H9 (cell line): ENCODE measurements at regions not wholly inside any gene's neighbourhood (a gene's known extent, or its start where the extent isn't known, plus 50 kb on each side); places are given as distances from the start of the nearest gene placed in this dataset.

Experiments used
- DNase-seq: peaks from one replicate; pipeline ENCODE4 v3.0.0-alpha.2; 2017
- H2AFZ ChIP-seq: one replicate; pipeline ENCODE4 v1.6.1; 2013; ENCODE audit warnings: mild to moderate bottlenecking, low read length, control low read depth, moderate library complexity
- H2AK5ac ChIP-seq: 2 replicates; pipeline ENCODE4 v1.6.1; 2013; ENCODE audit warnings: low read length, control low read depth, mixed read lengths; ENCODE audit not compliant: insufficient read length
- H2BK120ac ChIP-seq: one replicate; pipeline ENCODE4 v1.6.1; 2013; ENCODE audit warnings: low read depth, mild to moderate bottlenecking, low read length, control low read depth, inconsistent platforms; ENCODE audit not compliant: poor library complexity, severe bottlenecking
- H2BK12ac ChIP-seq: 2 replicates; pipeline ENCODE4 v1.6.1; 2013; ENCODE audit warnings: low read length, control low read depth, mixed read lengths, low read depth; ENCODE audit not compliant: insufficient read length
- H2BK15ac ChIP-seq: 2 replicates; pipeline ENCODE4 v1.6.1; 2013; ENCODE audit warnings: low read depth, low read length, control low read depth
- H2BK20ac ChIP-seq: one replicate; pipeline ENCODE4 v1.6.1; 2013; ENCODE audit warnings: low read depth, mild to moderate bottlenecking, low read length, control low read depth, inconsistent platforms; ENCODE audit not compliant: poor library complexity, severe bottlenecking
- H2BK5ac ChIP-seq: 2 replicates; pipeline ENCODE4 v1.6.1; 2013; ENCODE audit warnings: low read length, control low read depth, mixed read lengths; ENCODE audit not compliant: insufficient read length
- H3K14ac ChIP-seq: 2 replicates; pipeline ENCODE4 v1.6.1; 2013; ENCODE audit warnings: low read length, control low read depth; ENCODE audit not compliant: insufficient read depth
- H3K18ac ChIP-seq: 2 replicates; pipeline ENCODE4 v1.6.1; 2013; ENCODE audit warnings: low read depth, mild to moderate bottlenecking, mixed read lengths, low read length, control low read depth; ENCODE audit not compliant: insufficient read length
- H3K23ac ChIP-seq: 2 replicates; pipeline ENCODE4 v1.6.1; 2013; ENCODE audit warnings: low read length, control low read depth, mixed read lengths, low read depth; ENCODE audit not compliant: insufficient read length
- H3K23me2 ChIP-seq: 2 replicates; pipeline ENCODE4 v1.6.1; 2013; ENCODE audit warnings: low read depth, mild to moderate bottlenecking, mixed read lengths, low read length, control low read depth; ENCODE audit not compliant: insufficient read length, poor library complexity, severe bottlenecking
- H3K27ac ChIP-seq: 2 replicates; pipeline ENCODE4 v1.5.1; 2013; ENCODE audit warnings: low read length, control low read depth, mixed read lengths, low read depth; ENCODE audit not compliant: insufficient read length
- H3K27me3 ChIP-seq: 2 replicates; pipeline ENCODE4 v1.6.1; 2013; ENCODE audit warnings: low read length, control low read depth, inconsistent platforms; ENCODE audit not compliant: insufficient read depth
- H3K4ac ChIP-seq: 2 replicates; pipeline ENCODE4 v1.6.1; 2013; ENCODE audit warnings: low read depth, mild to moderate bottlenecking, control low read depth, inconsistent platforms, low read length, moderate library complexity
- H3K4me1 ChIP-seq: 2 replicates; pipeline ENCODE4 v1.6.1; 2013; ENCODE audit warnings: low read length, control low read depth, inconsistent platforms; ENCODE audit not compliant: insufficient read depth
- H3K4me2 ChIP-seq: 2 replicates; pipeline ENCODE4 v1.6.1; 2013; ENCODE audit warnings: low read length, control low read depth, mixed read lengths; ENCODE audit not compliant: insufficient read length, insufficient read depth
- H3K56ac ChIP-seq: 2 replicates; pipeline ENCODE4 v1.6.1; 2013; ENCODE audit warnings: low read depth, mild to moderate bottlenecking, mixed read lengths, low read length, control low read depth; ENCODE audit not compliant: insufficient read length
- H3K79me1 ChIP-seq: 2 replicates; pipeline ENCODE4 v1.6.1; 2013; ENCODE audit warnings: low read depth, mild to moderate bottlenecking, moderate library complexity, low read length, control low read depth, inconsistent platforms; ENCODE audit not compliant: insufficient read depth, poor library complexity, severe bottlenecking
- H3K79me2 ChIP-seq: 2 replicates; pipeline ENCODE4 v1.6.1; 2013; ENCODE audit warnings: low read length, control low read depth, inconsistent platforms; ENCODE audit not compliant: insufficient read depth
- H3K9ac ChIP-seq: 2 replicates; pipeline ENCODE4 v1.6.1; 2013; ENCODE audit warnings: low read length, control low read depth, mixed read lengths; ENCODE audit not compliant: insufficient read length; ENCODE audit errors: extremely low read depth
- H3K9me3 ChIP-seq: one replicate; pipeline ENCODE4 v1.6.1; 2013; ENCODE audit warnings: low read depth, low read length, inconsistent platforms; ENCODE audit not compliant: control insufficient read depth
- H3T11ph ChIP-seq: one replicate; pipeline ENCODE4 v1.6.1; 2013; ENCODE audit warnings: mild to moderate bottlenecking, low read length, control low read depth, inconsistent platforms
- H4K20me1 ChIP-seq: one replicate; pipeline ENCODE4 v1.6.1; 2013; ENCODE audit not compliant: control insufficient read depth, insufficient read length, insufficient read depth
- H4K5ac ChIP-seq: 2 replicates; pipeline ENCODE4 v1.6.1; 2013; ENCODE audit warnings: low read depth, mild to moderate bottlenecking, mixed read lengths, low read length, control low read depth; ENCODE audit not compliant: insufficient read length
- H4K8ac ChIP-seq: replicated peaks from 2 replicates; pipeline ENCODE4 v1.6.1; 2013; ENCODE audit warnings: low read length, control low read depth, mixed read lengths, low read depth; ENCODE audit not compliant: insufficient read length
- H4K91ac ChIP-seq: 2 replicates; pipeline ENCODE4 v1.6.1; 2013; ENCODE audit warnings: low read depth, mild to moderate bottlenecking, moderate library complexity, mixed read lengths, low read length, control low read depth; ENCODE audit not compliant: insufficient read length
- H3K27ac Mint-ChIP-seq, 3 experiments: 2 replicates in 2 of 3; 3 replicates in 1 of 3; pipeline ENCODE4 v1.8.0; 2020 to 2021; ENCODE audit warnings: mixed read lengths in 3 of 3, mild to moderate bottlenecking in 1 of 3, moderate library complexity in 1 of 3
- H3K27me3 Mint-ChIP-seq: 2 replicates; pipeline ENCODE4 v1.8.0; 2021; ENCODE audit warnings: low read depth, mild to moderate bottlenecking, moderate library complexity, mixed read lengths
- H3K36me3 Mint-ChIP-seq, 3 experiments: 2 replicates in 2 of 3; 3 replicates in 1 of 3; pipeline ENCODE4 v1.8.0; 2020 to 2021; ENCODE audit warnings: low read depth in 3 of 3, mixed read lengths in 3 of 3; ENCODE audit not compliant: insufficient read depth in 1 of 3
- H3K4me1 Mint-ChIP-seq, 2 experiments: 2 replicates each; pipeline ENCODE4 v1.8.0; 2020; ENCODE audit warnings: mixed read lengths in 2 of 2
- H3K4me3 Mint-ChIP-seq, 2 experiments: 2 replicates in 1 of 2; 3 replicates in 1 of 2; pipeline ENCODE4 v1.8.0; 2020 to 2021; ENCODE audit warnings: mild to moderate bottlenecking in 2 of 2, mixed read lengths in 2 of 2, moderate library complexity in 1 of 2
- H3K9me3 Mint-ChIP-seq, 2 experiments: 2 replicates in 1 of 2; 3 replicates in 1 of 2; pipeline ENCODE4 v1.8.0; 2020; ENCODE audit warnings: mild to moderate bottlenecking in 2 of 2, mixed read lengths in 2 of 2, moderate library complexity in 1 of 2
- CTCF ChIP-seq: fragments of 200-600 bp; sonication (generic); conservative IDR thresholded peaks from 3 replicates; pipeline ENCODE4 v1.8.0; 2021; ENCODE audit warnings: antibody characterized with exemption, mild to moderate bottlenecking
- WGBS: extraction: QIAGEN DNeasy Blood & Tissue Kit; methylation state at CpG from one replicate; pipeline ENCODE4 v1.1.7; 2013; ENCODE audit warnings: missing lambda C conversion rate, low lambda C conversion rate, mixed read lengths; ENCODE audit not compliant: insufficient read length; ENCODE audit errors: extremely low coverage; 5-methylcytosine and 5-hydroxymethylcytosine counted together

- Histone ChIP-seq H2BK120ac (no peak overlapping the region), H3K27me3 (no peaks in the 10 kb centered on the region), H4K91ac (no peak overlapping the region), H3K9me3 (no peaks in the 10 kb centered on the region), H3K79me2 (no peaks in the 10 kb centered on the region), H4K5ac (no peak overlapping the region), H3K4me2 (no peak overlapping the region), H3K18ac (no peak overlapping the region), H2AK5ac (no peak overlapping the region), H3K23me2 (no peaks in the 10 kb centered on the region), H2BK15ac (no peak overlapping the region), H3K4me1 (no peaks in the 10 kb centered on the region), H3K14ac (no peak overlapping the region), H3K9ac (no peak overlapping the region), H2AFZ (no peak overlapping the region), H3K4ac (no peak overlapping the region), H3K23ac (no peak overlapping the region), H3K56ac (no peak overlapping the region), H2BK5ac (no peak overlapping the region), H4K20me1 (no peaks in the 10 kb centered on the region), H2BK12ac (no peak overlapping the region), H3T11ph (no peak overlapping the region), H3K79me1 (no peaks in the 10 kb centered on the region), H3K27ac (no peak overlapping the region), H2BK20ac (no peak overlapping the region), H4K8ac (no peak overlapping the region)
- no peaks in the 10 kb centered on the region for H3K27me3 Mint-ChIP-seq
- H3K9me3 Mint-ChIP-seq: no peaks in the 10 kb centered on the region
- no peak overlapping the region for H3K4me3 Mint-ChIP-seq
- no CpG with 5 or more reads among the region's 2 CpGs for WGBS
- no peak for TF ChIP-seq CTCF
- peaks cover 2 to 7% of the 10 kb centered on the region in 2 experiments; a peak in 2 of 4 replicates for H3K4me1 Mint-ChIP-seq
- DNase-seq: no peak
- H3K36me3 Mint-ChIP-seq: no peaks in the 10 kb centered on the region
- no peak overlapping the region for H3K27ac Mint-ChIP-seq
Measured at GRCh38 chr1:214902636-214903320, 179.8 kb upstream of the KCNK2 start.
